B cell (primary cell): ENCODE measurements at regions not wholly inside any gene's neighbourhood (a gene's known extent, or its start where the extent isn't known, plus 50 kb on each side); places are given as distances from the start of the nearest gene placed in this dataset.

Source experiments
- ATAC-seq: fragments of 200-7000 bp; cut with Tn5 transposase; one replicate; pipeline ENCODE4 v1.10.0; 2021; ENCODE audit warnings: low read depth, mild to moderate bottlenecking, moderate number of reproducible peaks, moderate library complexity
- CTCF ChIA-PET: fragments of 350-600 bp; sonication (Branson Sonifier 250); formaldehyde crosslinking; loops from one replicate; lab custom pipeline; 2021; ENCODE audit warnings: antibody characterized with exemption, inconsistent platforms; lab: Charles Lee
- POLR2A ChIA-PET: fragments of 350-600 bp; sonication (Branson Sonifier 250); formaldehyde crosslinking; loops from one replicate; lab custom pipeline; 2021; ENCODE audit warnings: antibody characterized with exemption; lab: Charles Lee
- DNase-seq: peaks from one replicate; pipeline ENCODE4 v3.0.0; 2013
- H2AFZ ChIP-seq: 2 replicates; pipeline ENCODE4 v1.6.1; 2012; ENCODE audit warnings: mild to moderate bottlenecking, low read depth, low read length; ENCODE audit not compliant: insufficient read depth, poor library complexity, severe bottlenecking
- H3K27ac ChIP-seq, 2 donors: 1 replicate in 1 of 2; 2 replicates in 1 of 2; pipeline ENCODE4 v1.5.1; 2012 to 2013; ENCODE audit warnings: low read length in 2 of 2, mild to moderate bottlenecking in 2 of 2, moderate library complexity in 1 of 2
- H3K27me3 ChIP-seq, 4 experiments: fragments of 200-600 bp in 1 of 4; sonication (generic) in 1 of 4; replicated peaks in 1 of 4; 1 replicate in 2 of 4; 2 replicates in 2 of 4; pipeline versions ENCODE4 v1.6.1 to v1.7.0; 2013 to 2016; ENCODE audit warnings: low read length in 3 of 4, mild to moderate bottlenecking in 2 of 4, mixed read lengths in 1 of 4, moderate library complexity in 1 of 4; ENCODE audit not compliant: insufficient read depth in 4 of 4, control insufficient read depth in 3 of 4; ENCODE audit errors: control extremely low read depth in 1 of 4
- H3K36me3 ChIP-seq, 2 experiments: replicated peaks in 1 of 2; 1 replicate in 1 of 2; 2 replicates in 1 of 2; pipeline versions ENCODE4 v1.6.1 to v1.7.1; 2013; ENCODE audit warnings: low read length in 1 of 2; ENCODE audit not compliant: insufficient read depth in 2 of 2, control insufficient read depth in 1 of 2; ENCODE audit errors: control extremely low read depth in 1 of 2, extremely low read depth in 1 of 2
- H3K4me1 ChIP-seq, 2 donors: fragments of 200-600 bp in 1 of 2; sonication (generic) in 1 of 2; 1 replicate in 1 of 2; 2 replicates in 1 of 2; pipeline versions ENCODE4 v1.5.1 to v1.6.1; 2013 to 2017; ENCODE audit warnings: low read length in 2 of 2; ENCODE audit not compliant: control insufficient read depth in 2 of 2, insufficient read depth in 2 of 2
- H3K4me2 ChIP-seq: replicated peaks from 2 replicates; pipeline ENCODE3; 2012; ENCODE audit warnings: mild to moderate bottlenecking, low read depth, low read length; ENCODE audit not compliant: poor library complexity, severe bottlenecking
- H3K4me3 ChIP-seq, 5 experiments: fragments of 200-600 bp in 1 of 5; sonication (generic) in 1 of 5; 1 replicate in 3 of 5; 2 replicates in 2 of 5; pipeline versions ENCODE4 v1.5.1 to v1.7.0; 2011 to 2016; ENCODE audit warnings: low read length in 4 of 5, mild to moderate bottlenecking in 4 of 5, low read depth in 2 of 5, control low read depth in 1 of 5, moderate library complexity in 1 of 5; ENCODE audit not compliant: insufficient read depth in 1 of 5; ENCODE audit errors: control extremely low read depth in 1 of 5, extremely low read depth in 1 of 5
- H3K79me2 ChIP-seq: fragments of 200-600 bp; sonication (generic); one replicate; pipeline ENCODE4 v1.6.0; 2016; ENCODE audit warnings: low read length; ENCODE audit not compliant: control insufficient read depth, insufficient read depth
- H3K9ac ChIP-seq: fragments of 200-600 bp; sonication (generic); 2 replicates; pipeline ENCODE4 v1.6.1; 2017; ENCODE audit warnings: mild to moderate bottlenecking, low read length, moderate library complexity
- H3K9me3 ChIP-seq, 3 donors: one replicate each; pipeline versions ENCODE4 v1.6.1 to v1.7.1; 2013; ENCODE audit warnings: low read length in 2 of 3; ENCODE audit not compliant: control insufficient read depth in 2 of 3, insufficient read depth in 1 of 3; ENCODE audit errors: control extremely low read depth in 1 of 3
- H4K20me1 ChIP-seq: 2 replicates; pipeline ENCODE4 v1.6.0; 2012; ENCODE audit warnings: mild to moderate bottlenecking, low read length; ENCODE audit not compliant: insufficient read depth, control insufficient read depth, poor library complexity, severe bottlenecking
- H3K27ac Mint-ChIP-seq: one replicate; pipeline ENCODE4 v1.8.0; 2021; ENCODE audit warnings: mixed read lengths
- H3K27me3 Mint-ChIP-seq: one replicate; pipeline ENCODE4 v1.8.0; 2021; ENCODE audit warnings: mixed read lengths
- H3K4me1 Mint-ChIP-seq: one replicate; pipeline ENCODE4 v1.8.0; 2021; ENCODE audit warnings: mixed read lengths
- H3K4me3 Mint-ChIP-seq: one replicate; pipeline ENCODE4 v1.8.0; 2021; ENCODE audit warnings: mixed read lengths
- H3K9me3 Mint-ChIP-seq: one replicate; pipeline ENCODE4 v1.8.0; 2022; ENCODE audit warnings: mixed read lengths; ENCODE audit not compliant: insufficient read depth
- CTCF ChIP-seq: fragments of 200-600 bp; IDR thresholded peaks from one replicate; pipeline ENCODE4 v1.8.0; 2022; ENCODE audit warnings: antibody characterized with exemption, mild to moderate bottlenecking
- EZH2 ChIP-seq: IDR thresholded peaks from 2 replicates; pipeline ENCODE4 v1.6.1; 2012; ENCODE audit warnings: borderline replicate concordance, low read depth, mild to moderate bottlenecking, moderate library complexity, low read length; ENCODE audit not compliant: insufficient read depth, poor library complexity, severe bottlenecking
- WGBS: methylation state at CpG from one replicate; pipeline ENCODE4 v1.1.5; 2013; ENCODE audit warnings: missing lambda C conversion rate; ENCODE audit not compliant: insufficient coverage; 5-methylcytosine and 5-hydroxymethylcytosine counted together
- intact Hi-C: fragments of 100-400 bp; cut with micrococcal nuclease; formaldehyde crosslinking; loops from one replicate; pipeline ENCODE4 v1.10.0; 2022

GRCh38 chr12:89073027-89073398, 279.3 kb downstream of the DUSP6 start:
- intact Hi-C loops, result no loop called here
- Histone ChIP-seq H3K36me3 (no peaks in the 10 kb centered on the region), H3K9me3 (peaks cover 0 to 3% (median 0%) of the 10 kb centered on the region in 3 donors), H3K79me2 (no peaks in the 10 kb centered on the region), H3K27ac (no peak overlapping the region), H3K27me3 (no peaks in the 10 kb centered on the region), H3K9ac (no peak overlapping the region), H2AFZ (no peak overlapping the region), H4K20me1 (no peaks in the 10 kb centered on the region), H3K4me3 (no peak overlapping the region), H3K4me2 (no peak overlapping the region), H3K4me1 (no peaks in the 10 kb centered on the region)
- ATAC-seq (no peak), DNase-seq (no peak)
- H3K27me3 Mint-ChIP-seq, result no peaks in the 10 kb centered on the region
- WGBS, result no CpG with 5 or more reads among the region's 1 CpG
- ChIA-PET POLR2A (no interaction called here), CTCF (interaction anchor here (1.0 kb wide), 1 partner anchor 21 kb away, joined by 3 read pairs; no protein-coding TSS in a partner anchor)
- no peaks in the 10 kb centered on the region for H3K9me3 Mint-ChIP-seq
- no peak overlapping the region for H3K4me3 Mint-ChIP-seq
- no peaks in the 10 kb centered on the region for H3K4me1 Mint-ChIP-seq
- H3K27ac Mint-ChIP-seq, result no peak overlapping the region
- no peak for TF ChIP-seq CTCF
- TF ChIP-seq EZH2, result no peak

GRCh38 chr12:89072294-89073026, 279.8 kb downstream of the DUSP6 start:
- ChIA-PET POLR2A (no interaction called here), CTCF (no interaction called here)
- Histone ChIP-seq H3K27ac (no peak overlapping the region), H3K4me3 (no peak overlapping the region), H3K4me1 (no peaks in the 10 kb centered on the region), H3K4me2 (no peak overlapping the region), H3K36me3 (no peaks in the 10 kb centered on the region), H2AFZ (no peak overlapping the region), H3K27me3 (no peaks in the 10 kb centered on the region), H3K9me3 (peaks cover 0 to 2% (median 0%) of the 10 kb centered on the region in 3 donors), H4K20me1 (no peaks in the 10 kb centered on the region), H3K9ac (no peak overlapping the region), H3K79me2 (no peaks in the 10 kb centered on the region)
- Mint-ChIP-seq H3K9me3 (no peaks in the 10 kb centered on the region), H3K27me3 (no peaks in the 10 kb centered on the region), H3K27ac (no peak overlapping the region), H3K4me1 (no peaks in the 10 kb centered on the region), H3K4me3 (no peak overlapping the region)
- no peak for TF ChIP-seq CTCF
- WGBS, result 88% methylated on average over 1 of the region's 4 CpGs
- ATAC-seq (no peak), DNase-seq (no peak)
- intact Hi-C loops, result no loop called here
